Frontal cortex (tissue), 3 donors: ENCODE measurements at regions not wholly inside any gene's neighbourhood (a gene's known extent, or its start where the extent isn't known, plus 50 kb on each side); places are given as distances from the start of the nearest gene placed in this dataset.
"Not testable (repeated sequence)": the region's sequence is repeated elsewhere in the genome, so short reads cannot be mapped to it uniquely, and the experiment has no call there.

Source experiments
- DNase-seq, 2 donors: peaks; one replicate each; pipeline ENCODE4 v3.0.0; 2012; ENCODE audit warnings: low spot score in 2 of 2
- FAIRE-seq: peaks from 2 replicates; lab custom pipeline; 2012; peaks lifted over from hg19 to GRCh38; lab: Jason Lieb, UNC
- donor health status: control.
- donor health status: control.
- donor health status: control.

DNA sequence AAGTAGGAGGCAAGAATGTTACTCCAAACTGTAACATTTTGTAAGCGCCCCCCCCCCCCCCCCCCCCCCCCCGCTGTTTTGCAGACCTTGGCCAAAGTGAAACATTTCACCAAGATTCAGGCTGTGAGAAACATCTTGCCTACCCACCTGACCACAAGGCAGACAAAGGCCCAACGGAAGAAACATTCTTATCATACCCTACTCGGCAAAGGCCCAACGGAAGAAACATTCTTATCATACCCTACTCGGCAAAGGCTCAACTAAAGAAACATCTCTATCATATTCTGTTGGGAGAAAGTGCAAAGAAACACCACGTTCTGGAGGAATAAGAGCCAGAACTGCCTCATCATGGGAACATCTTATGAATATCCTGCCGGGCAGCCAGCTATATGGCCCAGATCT lies 117.1 kb downstream of the JRKL start:
- DNase-seq (no peak), FAIRE-seq (no peak)

DNA sequence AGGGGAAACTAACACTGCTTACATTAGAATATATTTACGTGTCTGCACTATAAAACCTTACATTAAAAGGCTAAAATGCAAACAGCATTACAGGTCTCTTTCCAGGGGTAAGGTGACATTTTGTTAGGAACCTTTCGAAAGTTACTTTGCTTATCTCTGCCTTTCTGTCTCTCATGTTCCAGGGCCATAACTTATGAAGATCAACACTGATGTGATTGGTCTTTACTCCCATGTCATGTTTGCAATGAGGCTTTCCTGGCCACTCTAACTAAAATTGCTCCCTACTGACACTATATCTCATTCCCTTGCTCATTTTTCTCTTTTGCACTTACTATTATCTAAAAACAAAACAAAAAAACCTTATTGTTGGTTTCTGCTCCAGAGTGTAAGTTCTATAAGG lies 119.0 kb downstream of the JRKL start:
- FAIRE-seq = no peak
- DNase-seq = no peak

DNA sequence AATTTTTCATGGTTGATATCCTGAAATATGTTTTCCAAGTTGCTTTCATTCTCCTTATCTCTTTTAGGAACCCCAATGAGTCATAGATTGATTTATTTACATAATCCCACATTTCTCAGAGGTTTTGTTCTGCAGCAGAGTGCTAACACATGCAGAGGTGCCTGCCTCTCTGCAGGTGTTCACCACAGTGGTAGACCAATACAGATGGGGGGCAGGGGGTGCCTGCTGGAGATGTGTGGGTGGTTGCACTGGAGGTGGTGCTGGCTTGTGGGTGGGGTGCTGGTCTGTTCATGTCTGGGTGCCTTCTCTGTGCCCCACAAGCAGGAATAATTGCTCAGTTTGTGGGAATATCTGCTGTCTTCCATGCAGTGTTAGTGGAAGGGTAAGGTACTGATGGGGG lies 131.1 kb downstream of the JRKL start:
- DNase-seq (no peak), FAIRE-seq (no peak)

DNA sequence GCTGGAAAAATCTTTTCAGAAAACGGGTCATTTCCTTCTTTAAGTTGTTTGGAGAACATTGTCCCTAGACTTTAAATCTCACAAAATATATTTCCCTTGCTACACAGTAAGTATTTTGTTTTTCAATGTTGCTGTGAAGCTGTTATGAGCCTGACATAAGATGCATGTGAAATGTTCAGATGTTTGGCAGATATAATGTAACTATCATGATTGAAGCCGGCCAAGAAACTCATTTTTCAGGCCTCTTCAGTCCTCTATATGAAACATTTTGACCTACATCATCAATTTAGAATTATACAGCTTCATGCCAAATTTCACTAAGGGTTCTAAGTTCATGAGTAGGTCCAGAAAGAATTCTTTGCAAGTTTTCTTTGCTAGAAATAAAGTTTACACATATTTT lies 133.8 kb downstream of the JRKL start:
- FAIRE-seq (no peak), DNase-seq (no peak)

DNA sequence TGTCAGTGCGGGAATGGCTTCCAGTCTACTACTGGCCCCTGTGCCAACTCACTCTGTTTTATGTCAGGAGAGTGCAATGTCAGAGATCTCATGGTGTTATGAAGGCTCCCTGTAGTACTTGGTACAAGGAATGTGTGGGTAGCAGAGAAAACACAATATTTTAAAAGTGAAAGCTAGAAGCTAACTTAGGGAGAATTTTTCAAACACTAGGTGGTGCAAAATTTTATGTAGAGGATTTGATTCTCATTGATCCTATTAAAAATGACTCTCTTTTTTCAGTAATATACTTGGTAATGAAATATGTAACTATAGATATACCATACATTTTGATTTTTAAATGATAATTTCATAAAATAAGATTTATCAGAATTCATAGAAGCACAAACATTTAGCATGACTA lies 134.7 kb downstream of the JRKL start:
- no peak for FAIRE-seq
- DNase-seq = no peak

DNA sequence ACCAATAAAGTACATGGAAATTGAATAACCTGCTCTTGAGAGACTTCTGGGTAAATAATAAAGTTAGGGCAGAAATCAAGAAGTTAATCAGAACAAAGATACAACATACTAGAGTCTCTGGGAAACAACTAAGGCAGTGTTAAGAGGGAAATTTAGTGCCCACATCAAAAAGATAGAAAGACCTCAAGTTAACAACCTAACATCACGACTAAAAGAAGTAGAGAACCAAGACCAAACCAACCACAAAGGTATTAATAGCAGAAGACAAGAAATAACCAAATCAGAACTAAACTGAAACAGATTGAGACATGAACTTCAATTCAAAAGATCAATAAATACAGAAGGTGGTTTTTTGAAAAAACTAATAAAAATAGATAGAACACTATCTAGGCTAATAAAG lies 140.7 kb downstream of the JRKL start:
- FAIRE-seq = no peak
- no peak for DNase-seq

DNA sequence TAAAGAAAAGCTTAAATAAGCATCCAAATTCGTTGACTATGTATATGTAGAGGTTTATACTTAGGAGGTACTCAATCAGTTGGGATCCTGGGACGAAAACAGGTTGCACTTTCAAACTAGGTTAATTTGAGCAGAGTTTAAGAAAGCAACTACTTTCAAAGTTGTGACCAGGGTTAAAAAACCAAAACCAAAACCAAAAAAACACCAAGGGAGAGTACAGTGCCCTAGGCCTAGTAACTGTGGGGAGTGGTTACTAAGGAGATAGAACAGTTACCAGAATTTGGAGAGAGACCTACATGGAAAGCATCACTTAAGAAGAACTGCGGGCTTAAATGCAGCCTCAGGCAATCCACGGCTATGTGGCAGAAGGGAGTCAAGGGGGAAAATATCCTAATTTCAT lies 148.3 kb downstream of the JRKL start:
- FAIRE-seq = no peak

DNA sequence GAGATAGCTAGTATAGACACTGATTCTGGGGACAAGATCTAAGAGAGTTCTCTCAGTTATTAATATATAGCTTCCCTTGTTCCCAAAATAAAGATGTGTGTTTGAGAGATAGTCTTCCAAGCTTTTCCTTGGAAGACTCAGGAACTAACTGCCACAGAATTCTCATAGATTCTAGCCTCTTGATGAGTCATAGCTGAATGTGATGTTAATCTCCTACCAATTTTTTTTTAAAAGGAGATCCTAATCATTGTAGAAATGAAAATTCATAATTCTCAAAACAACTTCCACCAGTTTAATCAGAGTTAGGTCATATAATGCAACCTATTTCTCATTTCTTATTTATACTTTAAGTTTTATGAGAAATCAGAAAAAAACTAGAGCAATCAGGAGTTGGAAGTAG lies 148.8 kb downstream of the JRKL start:
- FAIRE-seq (no peak), DNase-seq (no peak)

More for the DNA sequence above, 148.3 kb downstream of the JRKL start:
- no peak for DNase-seq

DNA sequence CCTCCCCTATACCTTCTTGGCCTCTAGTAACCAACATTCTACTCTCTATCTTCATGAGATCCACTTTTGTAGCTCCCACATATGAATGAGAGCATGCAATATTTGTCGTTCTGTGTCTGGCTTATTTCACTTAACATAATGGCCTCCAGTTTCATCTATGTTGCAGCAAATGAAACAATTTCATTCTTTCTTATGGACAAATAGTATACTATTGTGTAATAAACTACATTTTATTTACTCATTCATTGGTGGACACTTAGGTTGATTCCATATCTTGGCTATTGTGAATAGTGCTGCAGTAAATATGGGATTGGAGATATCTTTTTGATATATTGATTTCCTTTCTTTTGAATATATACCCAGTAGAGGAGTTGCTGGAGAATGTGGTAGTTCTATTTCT lies 151.1 kb downstream of the JRKL start:
- FAIRE-seq (no peak), DNase-seq (no peak)

DNA sequence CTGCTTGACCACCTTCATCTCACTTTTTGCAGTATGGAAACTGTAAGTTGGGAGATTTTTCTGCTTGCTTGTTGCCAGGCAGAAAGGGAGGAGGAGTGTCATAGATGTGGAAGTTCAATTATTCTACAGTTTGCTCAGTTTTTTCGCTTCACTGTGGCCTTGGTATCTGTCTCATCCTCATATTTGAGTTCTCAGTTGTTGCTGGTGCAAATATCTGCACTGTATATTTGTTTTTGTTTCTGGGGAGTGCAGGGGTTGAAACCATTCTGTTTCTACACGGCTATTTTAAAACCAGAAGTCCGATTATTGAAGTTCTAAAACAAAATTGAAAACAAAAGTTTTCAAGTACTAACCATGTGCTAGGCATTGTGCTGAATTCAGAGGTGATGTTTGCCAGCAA lies 153.4 kb downstream of the JRKL start:
- FAIRE-seq = no peak

DNA sequence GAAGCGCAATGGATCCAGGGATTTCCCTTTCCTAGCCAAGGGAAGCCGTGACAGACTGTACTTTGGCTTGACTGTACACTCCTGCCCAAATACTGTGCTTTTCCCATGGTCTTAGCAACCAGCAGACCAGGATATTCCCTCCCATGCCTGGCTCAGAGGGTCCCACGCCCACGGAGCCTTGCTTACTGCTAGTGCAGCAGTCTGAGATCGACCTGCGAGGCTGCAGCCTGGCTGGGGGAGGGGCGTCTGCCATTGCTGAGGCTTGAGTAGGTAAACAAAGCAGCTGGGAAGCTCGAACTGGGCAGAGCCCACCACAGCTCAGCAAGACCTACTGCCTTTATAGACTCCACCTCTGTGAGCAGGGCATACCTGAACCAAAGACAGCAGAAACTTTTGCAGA lies 155.4 kb downstream of the JRKL start:
- not testable (repeated sequence) for DNase-seq, FAIRE-seq

More for the DNA sequence above, 153.4 kb downstream of the JRKL start:
- DNase-seq = no peak

DNA sequence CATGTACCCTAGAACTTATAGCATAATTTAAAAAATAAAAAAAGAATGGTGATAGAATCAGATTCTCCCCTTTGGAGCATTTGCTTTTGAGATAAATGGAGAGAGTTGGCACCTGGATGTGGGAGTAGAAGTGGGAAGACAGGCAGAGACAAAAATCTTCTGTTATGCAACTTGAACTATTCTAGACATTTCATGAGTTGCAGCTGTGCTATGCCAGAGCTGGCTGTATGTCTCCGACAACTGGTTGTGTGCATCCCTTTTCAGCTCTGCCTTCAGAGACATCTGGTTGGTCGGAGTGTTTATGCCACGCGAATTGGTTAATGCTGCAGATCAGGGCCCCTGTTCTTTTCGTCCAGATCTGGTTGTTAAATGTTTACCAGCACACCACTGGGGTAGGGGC lies 161.3 kb downstream of the JRKL start:
- FAIRE-seq = no peak
- no peak for DNase-seq

DNA sequence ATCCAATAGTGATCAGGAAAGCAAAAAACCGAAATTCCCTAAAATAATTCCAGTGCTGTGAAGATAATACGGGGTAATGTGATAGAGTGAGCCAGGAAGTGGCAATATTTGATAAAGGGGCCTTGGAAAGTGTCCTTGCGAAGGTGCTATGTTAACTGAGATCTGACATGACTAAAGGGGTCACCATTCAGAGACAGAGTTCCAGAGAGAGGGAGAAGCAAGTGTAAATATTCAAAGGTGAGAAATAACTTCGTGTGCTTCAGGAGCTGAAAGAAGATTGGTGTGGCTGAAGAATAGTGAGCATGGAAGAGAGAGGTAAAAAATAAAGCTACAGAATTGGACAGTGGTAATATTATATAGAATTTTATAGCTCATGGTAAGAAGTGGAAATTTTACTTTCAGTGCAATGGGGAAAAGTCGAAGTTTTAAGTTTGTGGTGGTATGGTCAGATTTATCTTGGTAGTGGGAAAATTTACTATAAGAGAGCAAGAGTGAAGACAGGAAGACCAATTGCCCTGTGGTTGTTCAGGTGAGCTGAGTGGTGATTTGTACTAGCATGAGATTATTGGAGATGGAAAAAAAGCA lies 164.5 kb downstream of the JRKL start:
- DNase-seq = no peak
- no peak for FAIRE-seq

DNA sequence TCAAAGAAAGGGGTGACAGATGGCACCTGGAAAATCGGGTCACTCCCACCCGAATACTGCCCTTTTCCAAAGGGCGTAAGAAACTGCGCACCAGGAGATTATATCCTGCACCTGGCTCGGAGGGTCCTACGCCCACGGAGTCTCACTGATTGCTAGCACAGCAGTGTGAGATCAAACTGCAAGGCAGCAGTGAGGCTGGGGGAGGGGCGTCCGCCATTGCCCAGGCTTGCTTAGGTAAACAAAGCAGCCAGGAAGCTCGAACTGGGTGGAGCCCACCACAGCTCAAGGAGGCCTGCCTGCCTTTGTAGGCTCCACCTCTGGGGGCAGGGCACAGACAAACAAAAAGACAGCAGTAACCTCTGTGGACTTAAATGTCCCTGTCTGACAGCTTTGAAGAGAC lies 166.0 kb downstream of the JRKL start:
- DNase-seq, FAIRE-seq: not testable (repeated sequence)

DNA sequence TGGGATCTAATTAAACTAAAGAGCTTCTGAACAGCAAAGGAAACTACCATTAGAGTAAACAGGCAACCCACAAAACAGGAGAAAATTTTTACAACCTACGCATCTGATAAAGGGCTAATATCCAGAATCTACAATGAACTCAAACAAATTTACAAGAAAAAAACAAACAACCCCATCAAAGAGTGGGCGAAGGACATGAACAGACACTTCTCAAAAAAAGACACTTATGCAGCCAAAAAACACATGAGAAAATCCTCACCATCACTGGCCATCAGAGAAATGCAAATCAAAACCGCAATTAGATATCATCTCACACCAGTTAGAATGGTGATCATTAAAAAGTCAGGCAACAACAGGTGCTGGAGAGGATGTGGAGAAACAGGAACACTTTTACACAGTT lies 170.9 kb downstream of the JRKL start:
- not testable (repeated sequence) for FAIRE-seq, DNase-seq

DNA sequence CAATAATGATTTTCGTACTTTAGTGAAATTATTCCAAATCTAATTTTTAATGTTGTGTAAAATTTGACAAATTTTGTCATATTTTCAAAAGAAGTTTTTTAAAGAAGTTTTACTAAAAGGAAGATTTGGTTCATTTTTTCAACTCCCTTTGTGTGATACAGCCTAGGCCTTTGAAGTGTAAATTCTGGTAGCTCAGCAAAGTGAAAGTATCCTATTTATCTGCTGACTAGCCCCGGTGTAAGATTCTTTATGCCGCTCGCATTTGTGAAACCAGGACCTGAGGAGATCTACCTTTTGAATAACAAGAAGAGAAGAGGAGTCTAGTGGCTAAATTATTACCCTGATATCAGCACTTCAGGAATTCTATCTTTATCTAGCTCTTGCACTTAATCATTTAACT lies 177.4 kb downstream of the JRKL start:
- FAIRE-seq = no peak
- no peak for DNase-seq

DNA sequence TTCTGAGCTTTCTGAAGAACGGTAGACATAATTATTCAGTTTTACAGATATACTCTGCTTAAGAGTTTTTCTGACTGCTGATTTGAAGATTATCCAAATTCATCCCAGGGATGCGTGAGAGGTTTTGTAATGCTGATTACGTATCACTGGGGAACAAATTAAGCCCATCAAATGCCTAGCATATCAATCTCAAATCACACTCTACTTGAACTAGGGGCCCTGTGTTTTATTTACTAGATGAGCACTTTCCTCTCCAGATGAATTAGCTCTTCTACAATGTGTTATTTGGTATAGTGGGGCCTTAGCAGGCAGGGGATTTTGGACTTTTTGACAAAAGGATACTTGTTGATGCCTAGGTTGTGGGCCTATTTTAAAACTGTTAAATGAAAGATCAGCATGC lies 177.9 kb downstream of the JRKL start:
- FAIRE-seq (no peak), DNase-seq (no peak)

DNA sequence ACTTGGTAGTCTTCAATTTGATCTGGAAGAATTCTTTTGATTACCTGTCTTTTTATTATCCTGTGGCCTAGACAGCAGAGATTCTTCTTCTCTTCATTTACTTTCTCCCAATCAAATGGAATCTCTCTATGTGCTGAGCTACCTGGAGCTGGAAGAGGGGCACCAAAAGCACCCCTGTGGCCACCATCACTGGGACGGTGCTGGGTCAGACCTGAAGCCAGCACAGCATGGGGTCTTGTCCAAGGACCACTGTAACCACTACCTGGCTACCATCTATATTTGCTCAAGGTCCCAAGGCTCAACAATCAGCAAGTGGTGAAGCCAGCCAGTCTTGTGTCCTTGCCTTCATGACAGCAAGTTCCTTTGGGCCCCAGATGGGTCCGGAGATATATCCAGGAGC lies 186.6 kb downstream of the JRKL start:
- FAIRE-seq (no peak), DNase-seq (no peak)

DNA sequence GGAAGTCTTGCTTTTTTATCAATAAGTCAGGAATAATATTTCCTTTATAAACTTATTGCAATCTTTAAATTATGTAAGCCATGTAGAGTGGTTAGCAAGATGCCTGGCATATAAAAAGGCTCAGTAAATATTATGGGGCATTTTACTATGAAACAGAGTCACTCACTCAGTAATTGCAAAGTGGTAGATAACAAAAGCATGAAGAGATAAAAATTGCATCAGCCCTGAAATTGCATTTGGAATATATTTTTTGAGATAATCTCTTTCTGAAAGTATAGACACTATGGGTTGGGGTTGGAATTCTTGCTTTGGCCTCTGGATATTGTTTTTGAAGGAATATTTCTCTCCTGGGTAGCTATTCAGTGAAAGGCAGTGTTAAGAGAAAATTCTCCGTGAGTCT lies 188.6 kb downstream of the JRKL start:
- no peak for FAIRE-seq

DNA sequence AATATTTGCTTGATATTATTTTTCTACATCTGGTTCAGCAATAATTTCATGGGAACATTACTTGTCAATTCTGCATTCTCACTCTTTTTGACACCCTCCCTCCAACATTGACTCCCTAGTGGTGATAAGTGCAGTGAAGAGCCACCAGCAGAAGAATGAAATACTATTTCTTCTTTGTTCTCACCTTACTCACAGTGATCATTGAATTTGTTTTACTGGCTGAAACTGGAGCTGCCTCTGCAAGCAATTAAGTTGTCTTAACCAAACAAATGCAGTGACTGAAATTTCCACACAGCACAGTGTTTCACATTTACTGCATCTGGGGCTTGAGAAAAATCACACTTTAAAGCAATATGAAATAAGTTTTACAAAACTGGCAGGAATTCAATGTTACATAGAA lies 189.8 kb downstream of the JRKL start:
- DNase-seq (no peak), FAIRE-seq (no peak)

More for the DNA sequence above, 188.6 kb downstream of the JRKL start:
- DNase-seq = no peak

DNA sequence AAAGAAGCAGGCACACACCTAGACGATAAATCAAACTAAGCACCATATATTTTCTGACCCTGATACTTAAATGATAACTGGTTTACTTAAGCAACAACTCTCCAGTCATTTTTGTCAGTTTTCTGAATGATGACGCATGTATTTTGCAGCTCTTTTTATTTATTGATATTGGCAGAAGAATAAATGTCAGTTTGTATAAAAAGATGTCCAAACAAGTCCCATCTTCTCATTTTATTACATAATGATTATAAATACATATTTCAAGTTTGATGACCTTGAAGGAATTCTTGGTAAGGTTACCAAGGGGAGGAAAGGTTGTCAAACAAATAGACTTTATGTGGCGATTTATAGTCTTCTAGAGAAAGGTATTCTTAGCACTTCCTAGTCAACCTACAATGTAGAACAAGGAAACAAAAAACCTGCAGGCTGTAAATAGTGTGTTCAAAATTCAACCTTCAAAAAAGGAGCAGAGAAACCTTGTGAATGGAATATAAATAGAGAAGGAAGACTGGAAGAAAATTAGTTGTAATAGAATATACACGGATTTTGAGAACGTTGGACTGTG lies 190.7 kb downstream of the JRKL start:
- no peak for DNase-seq
- FAIRE-seq = no peak
